ENCODE measurements at regions not wholly inside any gene's neighbourhood (a gene's known extent, or its start where the extent isn't known, plus 50 kb on each side); places are given as distances from the start of the nearest gene placed in this dataset.
"Not testable (repeated sequence)": the region's sequence is repeated elsewhere in the genome, so short reads cannot be mapped to it uniquely, and the experiment has no call there.

GRCh38 chr3:106421426-106421825 is 552.6 kb upstream of the CBLB start:
- DNase-seq = no peak

DNA sequence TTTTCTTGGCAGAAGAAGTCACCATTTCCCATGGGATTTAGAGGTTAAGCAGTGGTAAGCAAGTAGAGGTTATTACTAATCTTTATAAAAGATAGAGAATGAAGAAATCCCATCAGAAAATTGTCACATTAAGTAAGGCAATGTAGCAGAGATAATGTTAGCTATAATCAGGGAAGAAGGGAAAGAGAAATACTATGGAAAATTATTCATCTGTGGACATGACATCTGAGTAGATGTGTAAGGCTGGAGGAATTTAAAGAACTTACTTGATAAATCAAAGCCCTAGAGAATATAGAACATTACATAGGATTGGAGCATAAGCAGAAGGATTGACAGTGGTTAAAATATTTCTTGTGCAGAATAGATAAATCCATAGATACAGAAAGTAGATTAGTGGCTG is 553.1 kb upstream of the CBLB start:
- DNase-seq = no peak

- DNase-seq = no peak
These were observed 554.8 kb upstream of the CBLB start for GRCh38 chr3:106423321-106424225.

DNA sequence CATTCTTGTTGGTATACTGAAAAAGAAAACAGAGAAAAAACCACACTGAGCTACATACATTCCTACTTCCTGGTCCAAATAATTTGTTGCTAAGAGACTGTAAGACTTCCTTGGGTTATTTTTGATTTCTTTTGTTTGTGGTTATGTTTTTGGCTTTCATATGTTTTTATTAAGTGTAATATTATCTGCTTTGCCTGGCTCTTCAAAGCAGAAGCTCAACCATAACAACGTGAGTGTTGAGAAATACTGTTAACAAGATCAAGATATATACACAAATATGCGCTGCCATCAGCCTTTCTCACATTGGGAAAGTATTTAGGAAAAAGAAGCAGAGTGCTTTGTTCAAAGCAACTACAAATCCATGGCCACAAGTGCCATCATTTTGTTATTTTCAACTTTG is 556.2 kb upstream of the CBLB start:
- DNase-seq = no peak

DNA sequence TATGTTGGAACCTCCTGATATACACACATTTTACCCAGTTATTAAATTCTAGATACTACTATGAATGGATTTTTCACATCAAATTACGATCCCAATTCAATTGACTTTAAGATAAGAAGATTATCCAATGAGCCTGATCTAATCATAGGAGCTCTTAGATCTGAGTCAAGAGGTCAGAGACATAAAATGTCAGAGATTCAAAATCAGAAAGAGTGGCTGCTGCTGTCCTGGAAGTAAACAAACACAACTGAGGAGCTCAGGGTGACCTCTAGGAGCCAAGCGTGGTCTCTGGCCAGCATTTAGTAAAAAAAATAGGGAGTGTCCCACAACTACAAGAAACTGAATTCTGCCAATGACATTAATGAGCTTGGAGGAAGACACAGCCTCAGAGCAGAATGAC is 557.1 kb upstream of the CBLB start:
- DNase-seq = no peak

GRCh38 chr3:106428565-106428994 is 559.8 kb upstream of the CBLB start:
- DNase-seq = no peak

GRCh38 chr3:106431721-106432120 is 562.9 kb upstream of the CBLB start:
- no peak for DNase-seq

- no peak for DNase-seq
These were observed 567.2 kb upstream of the CBLB start for GRCh38 chr3:106435899-106436453.

DNA sequence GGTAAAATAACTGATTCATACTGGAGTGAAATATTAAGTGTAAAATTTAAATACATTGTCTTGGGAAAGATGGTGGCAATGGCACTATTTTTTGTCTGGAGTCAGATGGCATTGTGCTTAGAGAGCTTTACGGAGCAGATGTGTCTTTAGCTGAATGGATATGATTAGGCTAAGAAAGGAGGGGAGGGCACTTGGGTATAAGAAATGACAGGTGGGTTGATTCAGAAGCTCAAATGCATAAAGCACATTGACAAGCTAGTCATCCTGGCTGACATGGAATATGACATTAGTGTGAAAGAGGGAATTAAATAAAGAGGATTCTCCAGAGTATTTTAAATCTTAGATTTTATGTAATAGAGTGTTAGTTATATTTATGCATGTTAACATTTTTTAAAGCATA is 570.1 kb upstream of the CBLB start:
- DNase-seq = no peak

- DNase-seq = no peak
These were observed 571.9 kb upstream of the CBLB start for GRCh38 chr3:106440672-106441071.

GRCh38 chr3:106446271-106446670 is 577.5 kb upstream of the CBLB start:
- DNase-seq = no peak

GRCh38 chr3:106447723-106448301 is 579.0 kb upstream of the CBLB start:
- DNase-seq = no peak

DNA sequence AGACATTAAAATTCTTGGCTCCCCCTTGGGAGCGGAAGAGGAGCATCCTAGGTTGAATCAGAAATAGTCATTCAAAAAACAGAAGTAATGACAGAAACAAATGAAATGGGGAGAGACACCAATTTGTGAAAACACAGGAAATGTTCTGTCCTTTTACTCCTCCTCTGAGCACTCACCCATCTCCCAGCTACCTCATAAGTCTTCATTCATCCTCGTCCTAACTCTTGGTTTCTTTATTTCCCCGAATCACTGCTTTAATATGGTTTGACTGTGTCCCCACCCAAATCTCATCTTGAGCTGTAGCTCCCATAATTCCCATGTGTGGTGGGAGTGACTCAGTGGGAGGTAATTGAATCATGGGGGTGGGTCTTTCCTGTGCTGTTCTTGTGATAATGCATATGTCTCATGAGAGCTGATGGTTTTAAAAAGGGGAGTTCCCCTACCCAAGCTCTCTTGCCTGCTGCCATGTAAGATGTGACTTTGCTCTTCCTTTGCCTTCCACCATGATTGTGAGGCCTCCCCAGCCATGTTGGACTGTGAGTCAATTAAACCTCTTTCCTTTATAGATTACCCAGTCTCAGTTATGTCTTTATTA is 579.7 kb upstream of the CBLB start:
- DNase-seq = not testable (repeated sequence)

DNA sequence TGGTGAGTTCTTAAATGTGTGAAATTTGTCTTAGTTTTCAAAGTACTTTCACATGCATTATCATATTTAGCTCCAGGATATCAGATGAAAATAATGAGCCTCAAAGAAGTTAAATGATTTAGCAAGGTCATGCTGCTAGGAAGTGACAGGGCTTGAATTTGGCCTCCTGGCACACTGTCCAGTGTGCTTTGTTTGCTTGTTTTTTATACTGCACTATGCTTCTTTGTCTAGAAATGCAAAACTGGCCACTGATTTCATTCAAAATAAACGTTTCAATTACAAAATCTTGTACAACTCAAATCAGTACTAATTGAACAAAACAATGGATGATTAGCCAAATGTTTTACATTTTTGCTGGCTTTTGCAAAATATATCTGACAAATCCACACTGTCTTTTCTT is 583.3 kb upstream of the CBLB start:
- no peak for DNase-seq

- DNase-seq = no peak
These were observed 585.7 kb upstream of the CBLB start for GRCh38 chr3:106454497-106454896.

DNA sequence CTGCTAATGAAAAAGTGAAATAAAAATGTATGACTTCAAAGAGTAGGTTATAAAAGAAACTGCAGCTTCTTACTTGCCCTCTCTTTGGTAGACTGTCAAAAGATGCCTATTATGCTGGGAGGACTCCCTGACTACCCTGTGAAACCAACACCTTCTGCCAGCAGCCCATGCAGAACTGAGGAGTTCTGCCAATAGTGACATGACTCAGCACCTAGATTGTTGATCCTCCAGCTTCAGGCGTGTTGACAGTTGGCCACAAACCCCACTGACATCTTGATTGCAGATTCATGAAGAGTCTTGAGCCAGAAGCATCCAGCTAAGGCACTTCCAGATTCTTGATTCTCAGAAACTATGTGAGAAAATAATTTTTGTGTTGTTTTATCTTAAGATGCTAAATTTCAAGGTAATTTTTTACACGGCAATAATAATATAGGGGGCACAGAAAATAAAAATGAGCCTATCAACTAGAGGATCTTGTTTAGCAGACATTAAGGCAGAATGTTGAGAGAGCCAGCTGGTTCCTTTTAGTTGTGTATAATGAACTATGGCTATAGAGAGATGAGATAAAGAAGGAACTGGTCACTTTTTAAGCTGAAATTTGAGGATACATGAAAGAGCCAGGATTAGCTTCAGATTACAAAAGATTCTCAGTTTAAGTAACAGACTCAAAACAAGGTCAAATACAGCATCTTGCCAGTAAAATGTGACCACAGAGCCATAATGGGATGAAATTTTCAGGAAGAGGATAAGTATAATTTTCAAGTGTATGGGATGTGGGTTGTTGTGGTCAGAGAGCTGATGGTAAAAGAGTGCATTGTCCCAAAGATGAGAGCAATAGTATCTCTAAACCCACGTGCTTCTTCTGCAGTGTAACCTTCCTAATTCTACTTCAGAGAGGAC is 588.7 kb upstream of the CBLB start:
- no peak for DNase-seq

DNA sequence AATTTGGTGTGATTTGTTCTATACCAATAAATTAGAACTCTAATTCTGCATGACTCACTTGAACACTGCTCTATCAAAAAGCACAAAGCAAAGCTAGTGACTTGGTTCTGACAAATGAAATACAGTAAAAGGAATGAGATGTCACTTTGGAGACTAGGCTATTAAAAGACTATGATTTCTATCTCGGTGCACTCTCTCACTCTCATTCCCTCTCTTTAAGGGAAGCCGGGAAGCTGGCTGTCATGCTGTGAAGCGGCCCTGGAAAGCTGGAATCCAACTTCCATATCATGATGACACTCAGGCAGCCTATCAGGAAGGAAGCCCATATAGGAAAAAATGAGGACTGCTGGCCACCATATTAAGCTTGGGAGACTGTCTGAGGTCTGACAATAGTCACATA is 590.1 kb upstream of the CBLB start:
- no peak for DNase-seq

- DNase-seq = no peak
These were observed 598.1 kb upstream of the CBLB start for GRCh38 chr3:106466881-106467280.

- DNase-seq = no peak
These were observed 605.0 kb upstream of the CBLB start for GRCh38 chr3:106473576-106474475.

DNA sequence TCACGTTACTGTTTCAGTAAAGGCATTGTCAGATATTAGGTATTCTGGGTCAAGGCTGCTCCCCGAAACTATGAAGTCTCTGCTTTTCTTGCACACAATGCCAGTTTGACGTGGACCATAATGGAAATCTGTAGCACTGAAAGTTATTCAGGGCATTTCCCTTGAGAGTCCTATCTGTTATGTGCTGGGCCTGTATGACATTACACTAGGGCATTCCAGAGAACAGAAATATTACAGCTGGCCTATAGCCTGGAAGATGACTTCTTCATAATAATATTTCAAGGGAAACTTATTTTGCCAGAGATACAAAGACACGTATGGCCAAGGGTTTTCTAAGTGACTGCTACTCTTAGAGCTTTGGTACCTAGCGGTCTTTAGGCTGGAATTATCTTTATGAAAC is 613.6 kb upstream of the CBLB start:
- DNase-seq = no peak

- DNase-seq = no peak
These were observed 616.4 kb upstream of the CBLB start for GRCh38 chr3:106485217-106485616.

GRCh38 chr3:106485802-106486201 is 617.0 kb upstream of the CBLB start:
- DNase-seq = no peak
